SHP77 treated with DMSO at 0.1 percent for 48 hours (cell line): ENCODE measurements at regions not wholly inside any gene's neighbourhood (a gene's known extent, or its start where the extent isn't known, plus 50 kb on each side); places are given as distances from the start of the nearest gene placed in this dataset.

Experiments used
- DNase-seq: peaks from one replicate; lab custom pipeline; 2025; lab: John Stamatoyannopoulos, UW

- DNase-seq = no peak
These were observed 224.7 kb upstream of the IRX3 start for GRCh38 chr16:54511222-54511731.

GRCh38 chr16:54510685-54511221 lies 224.2 kb upstream of the IRX3 start:
- DNase-seq = no peak

- no peak for DNase-seq
These were observed 222.9 kb upstream of the IRX3 start for GRCh38 chr16:54509456-54509855.

- DNase-seq = no peak
These were observed 221.8 kb upstream of the IRX3 start for GRCh38 chr16:54508351-54508750.

- no peak for DNase-seq
These were observed 220.3 kb upstream of the IRX3 start for GRCh38 chr16:54506741-54507500.

GRCh38 chr16:54506214-54506580 lies 219.6 kb upstream of the IRX3 start:
- no peak for DNase-seq

GRCh38 chr16:54505549-54506213 lies 219.1 kb upstream of the IRX3 start:
- DNase-seq = no peak

- DNase-seq = no peak
These were observed 217.8 kb upstream of the IRX3 start for GRCh38 chr16:54504372-54504771.

- DNase-seq = no peak
These were observed 217.3 kb upstream of the IRX3 start for GRCh38 chr16:54503856-54504219.

GRCh38 chr16:54503011-54503855 lies 216.6 kb upstream of the IRX3 start:
- DNase-seq = no peak

- no peak for DNase-seq
These were observed 215.2 kb upstream of the IRX3 start for GRCh38 chr16:54501797-54502196.

- no peak for DNase-seq
These were observed 207.0 kb upstream of the IRX3 start for GRCh38 chr16:54493594-54493993.

- no peak for DNase-seq
These were observed 206.5 kb upstream of the IRX3 start for GRCh38 chr16:54493061-54493460.

GRCh38 chr16:54490112-54490488 lies 203.5 kb upstream of the IRX3 start:
- no peak for DNase-seq

GRCh38 chr16:54489225-54490111 lies 202.9 kb upstream of the IRX3 start:
- no peak for DNase-seq

- DNase-seq = no peak
These were observed 202.1 kb upstream of the IRX3 start for GRCh38 chr16:54488729-54489128.

GRCh38 chr16:54487933-54488332 lies 201.3 kb upstream of the IRX3 start:
- no peak for DNase-seq

GRCh38 chr16:54484700-54485099 lies 198.1 kb upstream of the IRX3 start:
- DNase-seq = no peak

- no peak for DNase-seq
These were observed 196.4 kb upstream of the IRX3 start for GRCh38 chr16:54482892-54483574.

- no peak for DNase-seq
These were observed 193.8 kb upstream of the IRX3 start for GRCh38 chr16:54480429-54480828.

GRCh38 chr16:54479546-54479945 lies 193.0 kb upstream of the IRX3 start:
- no peak for DNase-seq
